ENCODE measurements at regions not wholly inside any gene's neighbourhood (a gene's known extent, or its start where the extent isn't known, plus 50 kb on each side); places are given as distances from the start of the nearest gene placed in this dataset.

DNA sequence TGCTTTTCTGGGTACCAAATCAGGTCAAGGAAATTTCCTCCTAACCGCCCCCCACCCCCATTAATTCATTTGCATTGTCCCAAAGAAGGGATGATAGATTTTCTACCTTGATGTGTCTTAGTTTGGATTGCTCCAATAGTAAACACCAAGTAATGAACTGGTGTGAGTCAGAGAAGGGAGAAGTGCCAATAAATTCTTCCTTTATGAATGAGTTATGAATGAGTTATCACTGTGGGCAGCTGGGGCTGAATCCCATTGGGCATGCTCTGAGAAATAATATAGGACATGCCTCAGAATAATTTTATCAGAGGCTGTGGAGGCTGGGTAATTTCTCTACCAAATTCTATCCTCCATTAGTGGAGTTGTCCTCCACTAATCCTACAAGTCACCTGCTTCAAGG lies 277.9 kb upstream of the FLRT2 start:
- no peak overlapping the region for H3K4me2 ChIP-seq (ENCODE audit: insufficient read depth, low read length)
- no peak for DNase-seq
- H3K27me3 ChIP-seq (ENCODE audit: insufficient read depth, low read length, poor library complexity): no peaks in the 10 kb centered on the region
- H3K36me3 ChIP-seq (ENCODE audit: insufficient read depth, low read length): no peaks in the 10 kb centered on the region
- no peaks in the 10 kb centered on the region for H4K20me1 ChIP-seq (ENCODE audit: insufficient read depth, low read length)
- H3K9ac ChIP-seq (ENCODE audit: low read depth, low read length): no peak overlapping the region
- no peaks in the 10 kb centered on the region for H3K4me1 ChIP-seq (ENCODE audit: insufficient read depth, low read length)
- no peak overlapping the region for H3K27ac ChIP-seq (ENCODE audit: low read length)
- ATAC-seq (ENCODE audit: insufficient read depth, low read depth): no peak
- H3K9me3 ChIP-seq (ENCODE audit: insufficient read depth, low read length, severe bottlenecking): no peaks in the 10 kb centered on the region
- no peak overlapping the region for H3K4me3 ChIP-seq (ENCODE audit: low read depth in 1 of 2, low read length in 2 of 2)
- no peak overlapping the region for H2AFZ ChIP-seq (ENCODE audit: low read depth, low read length)
- H3K79me2 ChIP-seq (ENCODE audit: insufficient read depth, low read length): no peaks in the 10 kb centered on the region
- no peak for TF ChIP-seq EZH2 (IDR thresholded peaks at IDR 0.05; ENCODE audit: borderline replicate concordance, low read depth, low read length, severe bottlenecking)
- TF ChIP-seq CTCF (IDR thresholded peaks at IDR 0.05; ENCODE audit: borderline replicate concordance, extremely low read depth, low read length, poor library complexity, severe bottlenecking): no peak

- H3K4me1 ChIP-seq (ENCODE audit: insufficient read depth, low read length): no peaks in the 10 kb centered on the region
- no peak overlapping the region for H3K4me3 ChIP-seq (ENCODE audit: low read depth in 1 of 2, low read length in 2 of 2)
- H3K27me3 ChIP-seq (ENCODE audit: insufficient read depth, low read length, poor library complexity): no peaks in the 10 kb centered on the region
- H3K4me2 ChIP-seq (ENCODE audit: insufficient read depth, low read length): no peak overlapping the region
- no peaks in the 10 kb centered on the region for H4K20me1 ChIP-seq (ENCODE audit: insufficient read depth, low read length)
- ATAC-seq (ENCODE audit: insufficient read depth, low read depth) (no peak), DNase-seq (no peak)
- H3K9ac ChIP-seq (ENCODE audit: low read depth, low read length): no peak overlapping the region
- TF ChIP-seq CTCF (IDR thresholded peaks at IDR 0.05; ENCODE audit: borderline replicate concordance, extremely low read depth, low read length, poor library complexity, severe bottlenecking) (no peak), EZH2 (IDR thresholded peaks at IDR 0.05; ENCODE audit: borderline replicate concordance, low read depth, low read length, severe bottlenecking) (no peak)
- no peak overlapping the region for H2AFZ ChIP-seq (ENCODE audit: low read depth, low read length)
- H3K36me3 ChIP-seq (ENCODE audit: insufficient read depth, low read length): no peaks in the 10 kb centered on the region
- H3K27ac ChIP-seq (ENCODE audit: low read length): no peak overlapping the region
- no peaks in the 10 kb centered on the region for H3K9me3 ChIP-seq (ENCODE audit: insufficient read depth, low read length, severe bottlenecking)
- no peaks in the 10 kb centered on the region for H3K79me2 ChIP-seq (ENCODE audit: insufficient read depth, low read length)
These were observed 275.2 kb upstream of the FLRT2 start for GRCh38 chr14:85254711-85255110.

DNA sequence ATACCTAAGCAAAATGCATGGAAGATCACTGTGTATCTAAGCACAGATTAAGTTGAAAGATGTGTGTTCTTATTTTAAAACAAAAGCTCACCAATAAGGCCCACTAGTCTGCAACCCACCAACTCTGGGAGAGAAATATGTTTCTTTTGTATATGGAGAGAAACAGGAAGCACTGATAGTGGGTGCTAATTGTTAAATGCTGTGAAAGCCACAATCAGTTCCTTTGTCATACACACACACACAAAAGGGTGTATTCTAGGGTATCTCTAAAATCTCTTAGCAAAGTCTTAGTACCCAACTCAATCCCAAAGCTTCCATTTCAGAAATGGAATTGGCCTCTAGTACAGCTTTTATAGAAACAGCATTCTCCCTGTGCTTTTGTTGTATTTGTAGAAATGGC lies 272.7 kb upstream of the FLRT2 start:
- no peak overlapping the region for H3K27ac ChIP-seq (ENCODE audit: low read length)
- H3K9me3 ChIP-seq (ENCODE audit: insufficient read depth, low read length, severe bottlenecking): no peaks in the 10 kb centered on the region
- H3K4me2 ChIP-seq (ENCODE audit: insufficient read depth, low read length): no peak overlapping the region
- H3K4me3 ChIP-seq (ENCODE audit: low read depth in 1 of 2, low read length in 2 of 2): no peak overlapping the region
- H3K9ac ChIP-seq (ENCODE audit: low read depth, low read length): no peak overlapping the region
- DNase-seq: no peak
- TF ChIP-seq EZH2 (IDR thresholded peaks at IDR 0.05; ENCODE audit: borderline replicate concordance, low read depth, low read length, severe bottlenecking): no peak
- no peaks in the 10 kb centered on the region for H3K79me2 ChIP-seq (ENCODE audit: insufficient read depth, low read length)
- no peak overlapping the region for H2AFZ ChIP-seq (ENCODE audit: low read depth, low read length)
- no peak for ATAC-seq (ENCODE audit: insufficient read depth, low read depth)
- no peaks in the 10 kb centered on the region for H3K4me1 ChIP-seq (ENCODE audit: insufficient read depth, low read length)
- no peaks in the 10 kb centered on the region for H4K20me1 ChIP-seq (ENCODE audit: insufficient read depth, low read length)
- no peaks in the 10 kb centered on the region for H3K27me3 ChIP-seq (ENCODE audit: insufficient read depth, low read length, poor library complexity)
- no peaks in the 10 kb centered on the region for H3K36me3 ChIP-seq (ENCODE audit: insufficient read depth, low read length)

GRCh38 chr14:85263916-85264675 lies 265.8 kb upstream of the FLRT2 start:
- Histone ChIP-seq H3K9ac (ENCODE audit: low read depth, low read length) (no peak overlapping the region), H3K4me3 (ENCODE audit: low read depth in 1 of 2, low read length in 2 of 2) (no peak overlapping the region), H3K4me2 (ENCODE audit: insufficient read depth, low read length) (no peak overlapping the region), H3K4me1 (ENCODE audit: insufficient read depth, low read length) (no peaks in the 10 kb centered on the region), H3K27me3 (ENCODE audit: insufficient read depth, low read length, poor library complexity) (no peaks in the 10 kb centered on the region), H3K79me2 (ENCODE audit: insufficient read depth, low read length) (no peaks in the 10 kb centered on the region), H3K9me3 (ENCODE audit: insufficient read depth, low read length, severe bottlenecking) (no peaks in the 10 kb centered on the region), H3K36me3 (ENCODE audit: insufficient read depth, low read length) (no peaks in the 10 kb centered on the region), H4K20me1 (ENCODE audit: insufficient read depth, low read length) (no peaks in the 10 kb centered on the region), H2AFZ (ENCODE audit: low read depth, low read length) (no peak overlapping the region), H3K27ac (ENCODE audit: low read length) (no peak overlapping the region)
- DNase-seq (no peak), ATAC-seq (ENCODE audit: insufficient read depth, low read depth) (no peak)
- no peak for TF ChIP-seq CTCF (IDR thresholded peaks at IDR 0.05; ENCODE audit: borderline replicate concordance, extremely low read depth, low read length, poor library complexity, severe bottlenecking)
- no peak for TF ChIP-seq EZH2 (IDR thresholded peaks at IDR 0.05; ENCODE audit: borderline replicate concordance, low read depth, low read length, severe bottlenecking)

All from DND-41 (cell line).